ENCODE measurements at regions not wholly inside any gene's neighbourhood (a gene's known extent, or its start where the extent isn't known, plus 50 kb on each side); places are given as distances from the start of the nearest gene placed in this dataset.

DNA sequence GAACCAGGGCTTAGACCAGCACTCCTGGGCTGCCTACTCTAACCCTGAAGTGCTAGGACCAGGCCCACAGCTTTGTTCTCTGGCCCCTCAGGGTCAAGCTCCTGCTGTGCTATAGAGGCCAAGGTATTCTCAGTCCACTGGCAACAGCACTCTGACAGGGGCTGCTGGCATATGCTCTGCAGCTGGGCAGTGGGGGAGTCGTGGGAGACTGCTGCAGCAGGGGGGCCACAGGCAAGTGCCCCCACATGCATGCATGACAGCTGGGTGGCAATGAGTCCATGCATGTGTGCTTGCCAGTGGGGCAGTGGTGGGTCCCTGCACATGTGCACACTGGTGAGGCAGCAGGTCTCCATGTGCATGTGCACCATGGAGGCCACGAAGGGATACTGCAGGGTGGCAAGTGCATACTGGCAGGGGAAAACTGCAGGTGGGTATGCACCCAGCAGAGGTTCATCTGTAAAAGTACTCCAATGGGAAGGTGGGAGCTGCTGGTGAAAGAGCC, 364.9 kb upstream of the IRAK1BP1 start:
- no peak for ATAC-seq
- FAIRE-seq: no peak
- CTCF ChIA-PET (ENCODE audit: low intra/inter-chr PET ratio): interaction anchor here (0.5 kb wide), 1 partner anchor 253 kb away, joined by 3 read pairs; no protein-coding TSS in a partner anchor
- Histone ChIP-seq H3K4me2 (ENCODE audit: insufficient read depth, low read length) (no peak overlapping the region), H3K4me1 (replicated peaks in 1 of 2; ENCODE audit: control insufficient read depth in 2 of 2, insufficient read depth in 2 of 2, low read length in 2 of 2) (no peaks in the 10 kb centered on the region), H3K9ac (ENCODE audit: insufficient read depth in 1 of 2, low read depth in 2 of 2, low read length in 2 of 2) (no peak overlapping the region), H3K27me3 (ENCODE audit: control insufficient read depth in 2 of 2, insufficient read depth in 2 of 2, low read length in 2 of 2) (no peaks in the 10 kb centered on the region), H3K9me3 (replicated peaks; ENCODE audit: control insufficient read depth, insufficient read depth, low read depth, low read length) (no peaks in the 10 kb centered on the region; the same call in 1 of the 2 replicates), H3K27ac (ENCODE audit: extremely low read depth, low read depth, low read length) (no peak overlapping the region), H3K9me1 (ENCODE audit: control insufficient read depth, insufficient read depth, low read length) (no peaks in the 10 kb centered on the region), H3K36me3 (ENCODE audit: control insufficient read depth, insufficient read depth, low read length) (no peaks in the 10 kb centered on the region), H3K79me2 (ENCODE audit: control insufficient read depth, insufficient read depth, low read length) (no peaks in the 10 kb centered on the region), H3K4me3 (no peak overlapping the region), H2AFZ (ENCODE audit: low read depth, low read length) (no peak overlapping the region), H4K20me1 (replicated peaks; ENCODE audit: control insufficient read depth, insufficient read depth, low read length) (no peaks in the 10 kb centered on the region)
- in situ Hi-C loops (cut with MboI): no loop called here
- TF ChIP-seq RAD51 (IDR thresholded peaks at IDR 0.05; ENCODE audit: borderline replicate concordance, low read depth) (no peak), GTF2F1 (IDR thresholded peaks at IDR 0.05; ENCODE audit: low read depth, low read length) (no peak), CBX8 (IDR thresholded peaks at IDR 0.05; ENCODE audit: borderline replicate concordance, extremely low read depth, low read depth, low read length, poor library complexity, severe bottlenecking) (no peak), TARDBP (IDR thresholded peaks at IDR 0.05) (no peak), POLR2AphosphoS2 (IDR thresholded peaks at IDR 0.05; ENCODE audit: low read length) (no peak), CTBP1 (IDR thresholded peaks at IDR 0.05; ENCODE audit: borderline replicate concordance) (no peak), PTRF (tag; IDR thresholded peaks at IDR 0.05) (no peak), ARNT (IDR thresholded peaks at IDR 0.05) (no peak), ESRRB (CRISPR knock-in tag; IDR thresholded peaks at IDR 0.05; ENCODE audit: borderline replicate concordance) (no peak)
- TF ChIP-seq, protein P1, sequence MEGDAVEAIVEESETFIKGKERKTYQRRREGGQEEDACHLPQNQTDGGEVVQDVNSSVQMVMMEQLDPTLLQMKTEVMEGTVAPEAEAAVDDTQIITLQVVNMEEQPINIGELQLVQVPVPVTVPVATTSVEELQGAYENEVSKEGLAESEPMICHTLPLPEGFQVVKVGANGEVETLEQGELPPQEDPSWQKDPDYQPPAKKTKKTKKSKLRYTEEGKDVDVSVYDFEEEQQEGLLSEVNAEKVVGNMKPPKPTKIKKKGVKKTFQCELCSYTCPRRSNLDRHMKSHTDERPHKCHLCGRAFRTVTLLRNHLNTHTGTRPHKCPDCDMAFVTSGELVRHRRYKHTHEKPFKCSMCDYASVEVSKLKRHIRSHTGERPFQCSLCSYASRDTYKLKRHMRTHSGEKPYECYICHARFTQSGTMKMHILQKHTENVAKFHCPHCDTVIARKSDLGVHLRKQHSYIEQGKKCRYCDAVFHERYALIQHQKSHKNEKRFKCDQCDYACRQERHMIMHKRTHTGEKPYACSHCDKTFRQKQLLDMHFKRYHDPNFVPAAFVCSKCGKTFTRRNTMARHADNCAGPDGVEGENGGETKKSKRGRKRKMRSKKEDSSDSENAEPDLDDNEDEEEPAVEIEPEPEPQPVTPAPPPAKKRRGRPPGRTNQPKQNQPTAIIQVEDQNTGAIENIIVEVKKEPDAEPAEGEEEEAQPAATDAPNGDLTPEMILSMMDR (IDR thresholded peaks at IDR 0.05 in 2 of 3, conservative IDR thresholded peaks at IDR 0.05 in 1 of 3; ENCODE audit: insufficient read depth in 2 of 3, low read depth in 1 of 3, low read length in 3 of 3): no peak
- DNase-seq (ENCODE audit: extremely low read depth in 1 of 4, low spot score in 3 of 4): no peak
- POLR2A ChIA-PET: no interaction called here
- intact Hi-C loops (cut with micrococcal nuclease): no loop called here
- 0% methylated on average over 2 of the region's 2 CpGs for WGBS (ENCODE audit: insufficient coverage, low coverage, missing lambda C conversion rate)
- BruUV-seq (replicated peaks): no TSS peak

All from K562 (cell line).